ENCODE measurements at regions not wholly inside any gene's neighbourhood (a gene's known extent, or its start where the extent isn't known, plus 50 kb on each side); places are given as distances from the start of the nearest gene placed in this dataset.

GRCh38 chr22:47610764-47611163 lies 848.3 kb downstream of the TBC1D22A start:
- Histone ChIP-seq H3K79me2 (ENCODE audit: insufficient read depth, low read length) (no peaks in the 10 kb centered on the region), H2AFZ (ENCODE audit: low read length) (no peak overlapping the region), H4K20me1 (ENCODE audit: insufficient read depth, low read length) (no peaks in the 10 kb centered on the region), H3K27me3 (ENCODE audit: control insufficient read depth in 1 of 2, insufficient read depth in 2 of 2, low read length in 2 of 2) (peaks cover 6 to 36% of the 10 kb centered on the region in 2 experiments; a peak in 4 of 5 replicates), H3K36me3 (replicated peaks in 1 of 2; ENCODE audit: control insufficient read depth in 1 of 2, insufficient read depth in 2 of 2, low read length in 2 of 2) (no peaks in the 10 kb centered on the region), H3K4me2 (ENCODE audit: low read depth, low read length) (no peak overlapping the region), H3K9ac (ENCODE audit: insufficient read depth, low read depth, low read length) (no peak overlapping the region), H3K4me1 (ENCODE audit: insufficient read depth, low read length) (no peaks in the 10 kb centered on the region), H3K4me3 (replicated peaks in 1 of 3; ENCODE audit: insufficient read depth in 1 of 3, low read depth in 2 of 3, low read length in 3 of 3) (no peak overlapping the region), H3K27ac (ENCODE audit: extremely low read length, insufficient read depth, low read length) (no peak overlapping the region), H3K9me3 (ENCODE audit: low read length) (no peaks in the 10 kb centered on the region)
- intact Hi-C loops (cut with micrococcal nuclease; ENCODE audit: unreplicated experiment), result no loop called here
- POLR2A ChIA-PET, result no interaction called here
- ATAC-seq (no peak), DNase-seq (ENCODE audit: low spot score) (no peak), FAIRE-seq (no peak)
- no peak for TF ChIP-seq ZNF615 (CRISPR knock-in tag; IDR thresholded peaks at IDR 0.05; ENCODE audit: borderline replicate concordance)
- TF ChIP-seq E2F5 (CRISPR knock-in tag; conservative IDR thresholded peaks at IDR 0.05), result no peak
- no peak for TF ChIP-seq ATF4 (CRISPR knock-in tag; IDR thresholded peaks at IDR 0.05)
- no peak for TF ChIP-seq SALL1 (CRISPR knock-in tag; IDR thresholded peaks at IDR 0.05)
- no peak for TF ChIP-seq TP53 (CRISPR knock-in tag; conservative IDR thresholded peaks at IDR 0.05)
- no peak for TF ChIP-seq ZBTB43 (CRISPR knock-in tag; conservative IDR thresholded peaks at IDR 0.05)
- TF ChIP-seq FOXK2 (IDR thresholded peaks at IDR 0.05), result no peak
- no peak for TF ChIP-seq ZFP1 (CRISPR knock-in tag; IDR thresholded peaks at IDR 0.05)
- TF ChIP-seq ETV5 (CRISPR knock-in tag; IDR thresholded peaks at IDR 0.05; ENCODE audit: borderline replicate concordance), result no peak
- TF ChIP-seq ZNF678 (CRISPR knock-in tag; IDR thresholded peaks at IDR 0.05), result no peak
- TF ChIP-seq JDP2 (CRISPR knock-in tag; IDR thresholded peaks at IDR 0.05; ENCODE audit: borderline replicate concordance), result no peak
- TF ChIP-seq ZNF639 (CRISPR knock-in tag; conservative IDR thresholded peaks at IDR 0.05), result no peak
- TF ChIP-seq CEBPG (CRISPR knock-in tag; IDR thresholded peaks at IDR 0.05), result no peak
- TF ChIP-seq XBP1 (CRISPR knock-in tag; IDR thresholded peaks at IDR 0.05), result no peak
- TF ChIP-seq SYNCRIP (IDR thresholded peaks at IDR 0.05; ENCODE audit: insufficient read depth, low read depth, low read length), result no peak
- no peak for TF ChIP-seq NR0B2 (CRISPR knock-in tag; IDR thresholded peaks at IDR 0.05)
- TF ChIP-seq SNRNP70 (IDR thresholded peaks at IDR 0.05; ENCODE audit: low read depth, low read length), result no peak
- TF ChIP-seq HOXA3 (CRISPR knock-in tag; IDR thresholded peaks at IDR 0.05), result no peak
- no peak for TF ChIP-seq GTF3A (CRISPR knock-in tag; conservative IDR thresholded peaks at IDR 0.05)
- in situ Hi-C loops (cut with HindIII; ENCODE audit: extremely low pct_ligation_motif_present, low pct_unique_long_range_greater_than_20kb), result no loop called here
- 43% methylated on average over 9 of the region's 9 CpGs for WGBS (ENCODE audit: low lambda C conversion rate)
- CTCF ChIA-PET (ENCODE audit: low intra/inter-chr PET ratio, low total read pairs), result no interaction called here
- BruUV-seq (replicated peaks), result no TSS peak

Data from HepG2 (cell line).